ENCODE measurements at regions not wholly inside any gene's neighbourhood (a gene's known extent, or its start where the extent isn't known, plus 50 kb on each side); places are given as distances from the start of the nearest gene placed in this dataset.

- TF ChIP-seq, protein P1, sequence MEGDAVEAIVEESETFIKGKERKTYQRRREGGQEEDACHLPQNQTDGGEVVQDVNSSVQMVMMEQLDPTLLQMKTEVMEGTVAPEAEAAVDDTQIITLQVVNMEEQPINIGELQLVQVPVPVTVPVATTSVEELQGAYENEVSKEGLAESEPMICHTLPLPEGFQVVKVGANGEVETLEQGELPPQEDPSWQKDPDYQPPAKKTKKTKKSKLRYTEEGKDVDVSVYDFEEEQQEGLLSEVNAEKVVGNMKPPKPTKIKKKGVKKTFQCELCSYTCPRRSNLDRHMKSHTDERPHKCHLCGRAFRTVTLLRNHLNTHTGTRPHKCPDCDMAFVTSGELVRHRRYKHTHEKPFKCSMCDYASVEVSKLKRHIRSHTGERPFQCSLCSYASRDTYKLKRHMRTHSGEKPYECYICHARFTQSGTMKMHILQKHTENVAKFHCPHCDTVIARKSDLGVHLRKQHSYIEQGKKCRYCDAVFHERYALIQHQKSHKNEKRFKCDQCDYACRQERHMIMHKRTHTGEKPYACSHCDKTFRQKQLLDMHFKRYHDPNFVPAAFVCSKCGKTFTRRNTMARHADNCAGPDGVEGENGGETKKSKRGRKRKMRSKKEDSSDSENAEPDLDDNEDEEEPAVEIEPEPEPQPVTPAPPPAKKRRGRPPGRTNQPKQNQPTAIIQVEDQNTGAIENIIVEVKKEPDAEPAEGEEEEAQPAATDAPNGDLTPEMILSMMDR (IDR thresholded peaks at IDR 0.05): no peak
- Mint-ChIP-seq H3K36me3 (ENCODE audit: low read depth) (peaks cover 10% of the 10 kb centered on the region), H3K4me1 (peaks cover 28% of the 10 kb centered on the region), H3K27ac (no peak overlapping the region), H3K27me3 (ENCODE audit: low read depth, poor library complexity) (peaks cover 4% of the 10 kb centered on the region), H3K4me3 (no peak overlapping the region), H3K9me3 (peaks cover 14% of the 10 kb centered on the region)
- no peak for DNase-seq
Observed at GRCh38 chr3:15997274-15997943, 177.1 kb upstream of the GALNT15 start.

- Mint-ChIP-seq H3K4me1 (peaks cover 28% of the 10 kb centered on the region), H3K4me3 (no peak overlapping the region), H3K9me3 (peaks cover 17% of the 10 kb centered on the region), H3K27ac (peak overlapping the region; percentile 91), H3K27me3 (ENCODE audit: low read depth, poor library complexity) (no peaks in the 10 kb centered on the region), H3K36me3 (ENCODE audit: low read depth) (peaks cover 15% of the 10 kb centered on the region)
- no peak for DNase-seq
- TF ChIP-seq, protein P1 (IDR thresholded peaks at IDR 0.05): no peak
Observed at GRCh38 chr3:15998911-15999310, 175.6 kb upstream of the GALNT15 start.

DNA sequence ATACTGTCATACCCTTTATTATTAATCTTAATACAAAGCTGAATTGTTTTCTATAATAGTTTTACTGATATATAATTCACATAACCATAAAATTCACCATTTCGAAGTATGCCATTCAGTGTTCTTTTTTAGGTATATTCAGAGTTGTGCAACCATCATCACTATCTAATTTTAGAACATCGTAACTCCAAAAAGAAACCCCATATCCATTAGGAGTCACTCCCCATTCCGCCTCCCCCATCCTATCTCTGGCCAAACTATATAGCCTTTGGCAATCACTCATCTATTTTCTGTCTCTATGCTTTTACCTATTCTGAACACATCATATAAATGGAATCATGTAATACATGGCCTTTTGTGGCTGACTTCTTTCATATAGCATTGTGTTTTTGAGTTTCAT lies 169.7 kb upstream of the GALNT15 start:
- peaks cover 1% of the 10 kb centered on the region for H3K4me1 Mint-ChIP-seq
- no peak for DNase-seq
- H3K27me3 Mint-ChIP-seq (ENCODE audit: low read depth, poor library complexity): no peaks in the 10 kb centered on the region
- H3K36me3 Mint-ChIP-seq (ENCODE audit: low read depth): peaks cover 5% of the 10 kb centered on the region
- H3K9me3 Mint-ChIP-seq: peaks cover 37% of the 10 kb centered on the region
- H3K4me3 Mint-ChIP-seq: no peak overlapping the region
- TF ChIP-seq, protein P1 (IDR thresholded peaks at IDR 0.05): no peak
- no peak overlapping the region for H3K27ac Mint-ChIP-seq

DNA sequence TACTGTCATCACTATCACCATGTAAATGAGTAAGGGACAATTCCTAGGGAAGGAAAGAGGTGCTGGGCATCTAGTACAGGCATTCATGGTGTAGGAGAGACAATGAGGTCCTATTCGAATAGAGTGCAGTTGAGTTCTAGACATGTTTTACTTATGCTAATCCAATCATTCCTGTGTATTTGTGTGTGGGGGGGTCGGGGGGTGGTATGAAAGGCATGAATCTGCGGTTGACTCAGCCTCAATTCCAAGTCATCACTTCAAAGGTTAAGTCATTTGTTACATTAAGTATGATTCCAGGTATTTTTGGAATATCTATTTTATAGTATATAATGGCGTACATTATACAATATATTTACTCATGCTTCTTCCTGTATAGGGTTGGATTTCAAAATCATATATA lies 163.1 kb upstream of the GALNT15 start:
- H3K9me3 Mint-ChIP-seq: peaks cover 26% of the 10 kb centered on the region
- no peak overlapping the region for H3K4me3 Mint-ChIP-seq
- TF ChIP-seq, protein P1 (IDR thresholded peaks at IDR 0.05): no peak
- no peak overlapping the region for H3K27ac Mint-ChIP-seq
- no peaks in the 10 kb centered on the region for H3K4me1 Mint-ChIP-seq
- DNase-seq: no peak
- H3K27me3 Mint-ChIP-seq (ENCODE audit: low read depth, poor library complexity): peaks cover 5% of the 10 kb centered on the region
- H3K36me3 Mint-ChIP-seq (ENCODE audit: low read depth): no peaks in the 10 kb centered on the region

- no peaks in the 10 kb centered on the region for H3K36me3 Mint-ChIP-seq (ENCODE audit: low read depth)
- no peak overlapping the region for H3K4me3 Mint-ChIP-seq
- no peaks in the 10 kb centered on the region for H3K4me1 Mint-ChIP-seq
Observed at GRCh38 chr3:16012086-16012485, 162.4 kb upstream of the GALNT15 start.

More at GRCh38 chr3:16012086-16012485, 162.4 kb upstream of the GALNT15 start:
- TF ChIP-seq, protein P1 (IDR thresholded peaks at IDR 0.05): no peak
- Mint-ChIP-seq H3K9me3 (peaks cover 20% of the 10 kb centered on the region), H3K27ac (no peak overlapping the region), H3K27me3 (ENCODE audit: low read depth, poor library complexity) (peaks cover 8% of the 10 kb centered on the region)
- no peak for DNase-seq
